ENCODE measurements at regions not wholly inside any gene's neighbourhood (a gene's known extent, or its start where the extent isn't known, plus 50 kb on each side); places are given as distances from the start of the nearest gene placed in this dataset.
"Not testable (repeated sequence)": the region's sequence is repeated elsewhere in the genome, so short reads cannot be mapped to it uniquely, and the experiment has no call there.

GRCh38 chr1:244309191-244309590 is 142.5 kb downstream of the ADSS2 start:
- TF ChIP-seq POLR2A, CTCF (IDR thresholded peaks at IDR 0.05): not testable (repeated sequence)
